Esophagus squamous epithelium (tissue), 4 donors: ENCODE measurements at regions not wholly inside any gene's neighbourhood (a gene's known extent, or its start where the extent isn't known, plus 50 kb on each side); places are given as distances from the start of the nearest gene placed in this dataset.

Experiments used
- POLR2A ChIP-seq, 4 donors: fragments of 450-650 bp; IDR thresholded peaks; one replicate each; pipeline ENCODE4 v1.6.1; 2017; ENCODE audit warnings: antibody characterized with exemption in 4 of 4, mild to moderate bottlenecking in 4 of 4, moderate library complexity in 3 of 4
- TF ChIP-seq, protein P1 (sequence below), 6 experiments: fragments of 450-650 bp in 4 of 6; fragments of 200-600 bp in 2 of 6; sonication (generic) in 2 of 6; IDR thresholded peaks; one replicate each; pipeline ENCODE4 v1.5.1; 2016 to 2019; ENCODE audit warnings: antibody characterized with exemption in 6 of 6, mild to moderate bottlenecking in 4 of 6, moderate library complexity in 4 of 6

DNA sequence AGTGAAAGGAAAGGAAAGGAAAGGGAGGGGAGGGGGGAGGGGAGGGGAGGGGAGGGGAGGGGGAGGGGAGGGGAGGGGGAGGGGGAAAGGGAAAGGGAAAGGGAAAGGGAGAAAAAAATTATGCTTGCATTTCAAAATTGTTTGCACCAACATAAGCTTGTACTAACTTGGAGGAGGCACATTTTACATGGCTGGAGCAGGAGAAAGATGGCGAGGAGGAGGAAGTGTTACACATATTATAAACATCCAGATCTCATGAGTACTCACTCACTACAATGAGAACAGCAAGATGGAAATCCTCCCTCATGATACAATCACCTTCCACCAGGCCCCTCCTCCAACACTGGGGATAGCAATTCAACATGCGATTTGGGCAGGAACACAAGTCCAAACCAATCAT lies 660.2 kb upstream of the CDH2 start:
- TF ChIP-seq, protein P1, sequence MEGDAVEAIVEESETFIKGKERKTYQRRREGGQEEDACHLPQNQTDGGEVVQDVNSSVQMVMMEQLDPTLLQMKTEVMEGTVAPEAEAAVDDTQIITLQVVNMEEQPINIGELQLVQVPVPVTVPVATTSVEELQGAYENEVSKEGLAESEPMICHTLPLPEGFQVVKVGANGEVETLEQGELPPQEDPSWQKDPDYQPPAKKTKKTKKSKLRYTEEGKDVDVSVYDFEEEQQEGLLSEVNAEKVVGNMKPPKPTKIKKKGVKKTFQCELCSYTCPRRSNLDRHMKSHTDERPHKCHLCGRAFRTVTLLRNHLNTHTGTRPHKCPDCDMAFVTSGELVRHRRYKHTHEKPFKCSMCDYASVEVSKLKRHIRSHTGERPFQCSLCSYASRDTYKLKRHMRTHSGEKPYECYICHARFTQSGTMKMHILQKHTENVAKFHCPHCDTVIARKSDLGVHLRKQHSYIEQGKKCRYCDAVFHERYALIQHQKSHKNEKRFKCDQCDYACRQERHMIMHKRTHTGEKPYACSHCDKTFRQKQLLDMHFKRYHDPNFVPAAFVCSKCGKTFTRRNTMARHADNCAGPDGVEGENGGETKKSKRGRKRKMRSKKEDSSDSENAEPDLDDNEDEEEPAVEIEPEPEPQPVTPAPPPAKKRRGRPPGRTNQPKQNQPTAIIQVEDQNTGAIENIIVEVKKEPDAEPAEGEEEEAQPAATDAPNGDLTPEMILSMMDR (IDR thresholded peaks at IDR 0.05), result no peak
- TF ChIP-seq POLR2A (IDR thresholded peaks at IDR 0.05), result no peak
